ENCODE measurements at regions not wholly inside any gene's neighbourhood (a gene's known extent, or its start where the extent isn't known, plus 50 kb on each side); places are given as distances from the start of the nearest gene placed in this dataset.

- TF ChIP-seq CTCF (IDR thresholded peaks at IDR 0.05), result no peak
- Histone ChIP-seq H3K27me3 (ENCODE audit: control insufficient read depth in 1 of 2, insufficient read depth in 2 of 2, low read length in 2 of 2) (no peaks in the 10 kb centered on the region), H3K27ac (ENCODE audit: low read depth in 1 of 2, low read length in 2 of 2) (no peak overlapping the region), H3K4me3 (ENCODE audit: low read length) (no peak overlapping the region), H3K9me3 (ENCODE audit: control insufficient read depth in 1 of 2, insufficient read depth in 1 of 2, low read length in 2 of 2) (no peaks in the 10 kb centered on the region), H3K4me1 (ENCODE audit: insufficient read depth, low read length) (no peaks in the 10 kb centered on the region), H3K36me3 (ENCODE audit: insufficient read depth, low read length) (no peaks in the 10 kb centered on the region)
- Mint-ChIP-seq H3K27me3 (no peaks in the 10 kb centered on the region), H3K4me1 (ENCODE audit: low read depth) (no peaks in the 10 kb centered on the region), H3K27ac (no peak overlapping the region), H3K9me3 (no peaks in the 10 kb centered on the region), H3K4me3 (no peak overlapping the region), H3K36me3 (ENCODE audit: low read depth) (no peaks in the 10 kb centered on the region)
- intact Hi-C loops (cut with DNase I, micrococcal nuclease), result no loop called here
- DNase-seq (no peak), ATAC-seq (ENCODE audit: poor library complexity) (no peak)
- ChIA-PET CTCF (no interaction called here), POLR2A (no interaction called here)
These were observed 446.5 kb upstream of the ACVR2A start for GRCh38 chr2:147398301-147398700.

- no peaks in the 10 kb centered on the region for H3K4me1 Mint-ChIP-seq (ENCODE audit: low read depth)
- no peaks in the 10 kb centered on the region for H3K36me3 ChIP-seq (ENCODE audit: insufficient read depth, low read length)
- H3K27me3 ChIP-seq (ENCODE audit: control insufficient read depth in 1 of 2, insufficient read depth in 2 of 2, low read length in 2 of 2), result no peaks in the 10 kb centered on the region
- H3K4me3 ChIP-seq (ENCODE audit: low read length), result no peak overlapping the region
- intact Hi-C loops (cut with DNase I, micrococcal nuclease), result no loop called here
- H3K27ac Mint-ChIP-seq, result no peak overlapping the region
- no peak for ATAC-seq (ENCODE audit: poor library complexity)
- TF ChIP-seq CTCF (IDR thresholded peaks at IDR 0.05), result no peak
- no peaks in the 10 kb centered on the region for H3K36me3 Mint-ChIP-seq (ENCODE audit: low read depth)
- ChIA-PET CTCF (no interaction called here), POLR2A (no interaction called here)
- no peak overlapping the region for H3K4me3 Mint-ChIP-seq
- no peak overlapping the region for H3K27ac ChIP-seq (ENCODE audit: low read depth in 1 of 2, low read length in 2 of 2)
- H3K4me1 ChIP-seq (ENCODE audit: insufficient read depth, low read length), result no peaks in the 10 kb centered on the region
- H3K9me3 ChIP-seq (ENCODE audit: control insufficient read depth in 1 of 2, insufficient read depth in 1 of 2, low read length in 2 of 2), result no peaks in the 10 kb centered on the region
- DNase-seq, result no peak
- H3K27me3 Mint-ChIP-seq, result no peaks in the 10 kb centered on the region
- H3K9me3 Mint-ChIP-seq, result no peaks in the 10 kb centered on the region
These were observed 447.9 kb upstream of the ACVR2A start for GRCh38 chr2:147396890-147397289.

GRCh38 chr2:147394179-147394790 is 450.5 kb upstream of the ACVR2A start:
- H3K9me3 Mint-ChIP-seq, result no peaks in the 10 kb centered on the region
- DNase-seq (no peak), ATAC-seq (ENCODE audit: poor library complexity) (no peak)
- H3K27ac Mint-ChIP-seq, result no peak overlapping the region
- POLR2A ChIA-PET, result no interaction called here
- no peak for TF ChIP-seq CTCF (IDR thresholded peaks at IDR 0.05)
- no peaks in the 10 kb centered on the region for H3K4me1 Mint-ChIP-seq (ENCODE audit: low read depth)
- no peak overlapping the region for H3K4me3 ChIP-seq (ENCODE audit: low read length)
- H3K9me3 ChIP-seq (ENCODE audit: control insufficient read depth in 1 of 2, insufficient read depth in 1 of 2, low read length in 2 of 2), result no peaks in the 10 kb centered on the region
- CTCF ChIA-PET, result no interaction called here
- no peaks in the 10 kb centered on the region for H3K36me3 Mint-ChIP-seq (ENCODE audit: low read depth)
- H3K36me3 ChIP-seq (ENCODE audit: insufficient read depth, low read length), result no peaks in the 10 kb centered on the region
- intact Hi-C loops (cut with DNase I, micrococcal nuclease), result no loop called here
- H3K4me3 Mint-ChIP-seq, result no peak overlapping the region
- H3K27me3 Mint-ChIP-seq, result no peaks in the 10 kb centered on the region
- no peaks in the 10 kb centered on the region for H3K4me1 ChIP-seq (ENCODE audit: insufficient read depth, low read length)
- H3K27me3 ChIP-seq (ENCODE audit: control insufficient read depth in 1 of 2, insufficient read depth in 2 of 2, low read length in 2 of 2), result no peaks in the 10 kb centered on the region
- H3K27ac ChIP-seq (ENCODE audit: low read depth in 1 of 2, low read length in 2 of 2), result no peak overlapping the region
